CD4-positive, alpha-beta T cell treated with Interleukin-17A for 4 hours (primary cell): ENCODE measurements at regions not wholly inside any gene's neighbourhood (a gene's known extent, or its start where the extent isn't known, plus 50 kb on each side); places are given as distances from the start of the nearest gene placed in this dataset.
"Not testable (repeated sequence)": the region's sequence is repeated elsewhere in the genome, so short reads cannot be mapped to it uniquely, and the experiment has no call there.

Experiments
- DNase-seq: peaks from one replicate; pipeline ENCODE4 v3.0.0-alpha.2; 2020; ENCODE audit warnings: mixed read lengths

- DNase-seq = no peak
Measured at GRCh38 chr1:99504287-99504686, 141.6 kb upstream of the PALMD start.

GRCh38 chr1:99506631-99507030 lies 139.3 kb upstream of the PALMD start:
- no peak for DNase-seq

GRCh38 chr1:99507446-99507845 lies 138.5 kb upstream of the PALMD start:
- DNase-seq = not testable (repeated sequence)

- DNase-seq = no peak
Measured at GRCh38 chr1:99507906-99508732, 137.8 kb upstream of the PALMD start.

GRCh38 chr1:99508733-99509445 lies 137.0 kb upstream of the PALMD start:
- DNase-seq = not testable (repeated sequence)

GRCh38 chr1:99514823-99515552 lies 130.9 kb upstream of the PALMD start:
- not testable (repeated sequence) for DNase-seq

GRCh38 chr1:99516141-99516540 lies 129.8 kb upstream of the PALMD start:
- no peak for DNase-seq

- DNase-seq = no peak
Measured at GRCh38 chr1:99520121-99520520, 125.8 kb upstream of the PALMD start.

GRCh38 chr1:99525331-99525730 lies 120.6 kb upstream of the PALMD start:
- DNase-seq = no peak

- no peak for DNase-seq
Measured at GRCh38 chr1:99527078-99527477, 118.8 kb upstream of the PALMD start.

- no peak for DNase-seq
Measured at GRCh38 chr1:99527545-99527944, 118.4 kb upstream of the PALMD start.

GRCh38 chr1:99529002-99529401 lies 116.9 kb upstream of the PALMD start:
- no peak for DNase-seq

GRCh38 chr1:99531578-99532275 lies 114.2 kb upstream of the PALMD start:
- DNase-seq = no peak

GRCh38 chr1:99532276-99532580 lies 113.7 kb upstream of the PALMD start:
- no peak for DNase-seq

GRCh38 chr1:99533909-99534637 lies 111.8 kb upstream of the PALMD start:
- no peak for DNase-seq

- DNase-seq = no peak
Measured at GRCh38 chr1:99534638-99534930, 111.3 kb upstream of the PALMD start.

- no peak for DNase-seq
Measured at GRCh38 chr1:99535470-99536164, 110.3 kb upstream of the PALMD start.

- DNase-seq = no peak
Measured at GRCh38 chr1:99537886-99538617, 107.9 kb upstream of the PALMD start.

- DNase-seq = no peak
Measured at GRCh38 chr1:99538618-99538956, 107.3 kb upstream of the PALMD start.

- DNase-seq = no peak
Measured at GRCh38 chr1:99539131-99539530, 106.8 kb upstream of the PALMD start.

- no peak for DNase-seq
Measured at GRCh38 chr1:99540744-99541143, 105.2 kb upstream of the PALMD start.
